Osteoblast (primary cell): ENCODE measurements at regions not wholly inside any gene's neighbourhood (a gene's known extent, or its start where the extent isn't known, plus 50 kb on each side); places are given as distances from the start of the nearest gene placed in this dataset.

Experiments
- DNase-seq: peaks from one replicate; pipeline ENCODE4 v3.0.0; 2011; ENCODE audit warnings: low spot score, mixed read lengths; ENCODE audit not compliant: insufficient read length; ENCODE audit errors: missing footprints
- H2AFZ ChIP-seq: 2 replicates; pipeline ENCODE4 v1.6.0; 2011; ENCODE audit warnings: mild to moderate bottlenecking, low read length
- H3K27ac ChIP-seq: 2 replicates; pipeline ENCODE4 v1.5.1; 2011; ENCODE audit warnings: mild to moderate bottlenecking, low read depth, low read length, moderate library complexity
- H3K27me3 ChIP-seq: 2 replicates; pipeline ENCODE4 v1.6.0; 2012; ENCODE audit warnings: mild to moderate bottlenecking, control low read depth, inconsistent platforms, low read length, moderate library complexity; ENCODE audit not compliant: insufficient read depth
- H3K36me3 ChIP-seq: 2 replicates; pipeline ENCODE4 v1.5.1; 2011; ENCODE audit warnings: mild to moderate bottlenecking, low read length, control low read depth, moderate library complexity; ENCODE audit not compliant: insufficient read depth
- H3K4me1 ChIP-seq: 2 replicates; pipeline ENCODE4 v1.5.1; 2011; ENCODE audit warnings: mild to moderate bottlenecking, low read length, control low read depth, moderate library complexity; ENCODE audit not compliant: insufficient read depth
- H3K4me2 ChIP-seq: 2 replicates; pipeline ENCODE4 v1.6.0; 2011; ENCODE audit warnings: mild to moderate bottlenecking, low read length; ENCODE audit not compliant: insufficient read depth
- H3K4me3 ChIP-seq: fragments of 200-600 bp; sonication (generic); 3 replicates; pipeline ENCODE4 v1.5.1; 2012; ENCODE audit warnings: mild to moderate bottlenecking, low read length, inconsistent platforms; ENCODE audit not compliant: insufficient read depth
- H3K79me2 ChIP-seq: 2 replicates; pipeline ENCODE4 v1.6.0; 2012; ENCODE audit warnings: mild to moderate bottlenecking, low read length, control low read depth, inconsistent platforms; ENCODE audit not compliant: insufficient read depth
- H3K9me3 ChIP-seq: 2 replicates; pipeline ENCODE4 v1.5.1; 2011; ENCODE audit warnings: low read depth, low read length, control low read depth
- H4K20me1 ChIP-seq: 2 replicates; pipeline ENCODE4 v1.6.0; 2012; ENCODE audit warnings: mild to moderate bottlenecking, low read length, control low read depth; ENCODE audit not compliant: insufficient read depth
- CTCF ChIP-seq: IDR thresholded peaks from 2 replicates; pipeline ENCODE4 v1.5.1; 2011; ENCODE audit warnings: mild to moderate bottlenecking, low read depth, low read length, moderate library complexity; ENCODE audit errors: extremely low read depth

DNA sequence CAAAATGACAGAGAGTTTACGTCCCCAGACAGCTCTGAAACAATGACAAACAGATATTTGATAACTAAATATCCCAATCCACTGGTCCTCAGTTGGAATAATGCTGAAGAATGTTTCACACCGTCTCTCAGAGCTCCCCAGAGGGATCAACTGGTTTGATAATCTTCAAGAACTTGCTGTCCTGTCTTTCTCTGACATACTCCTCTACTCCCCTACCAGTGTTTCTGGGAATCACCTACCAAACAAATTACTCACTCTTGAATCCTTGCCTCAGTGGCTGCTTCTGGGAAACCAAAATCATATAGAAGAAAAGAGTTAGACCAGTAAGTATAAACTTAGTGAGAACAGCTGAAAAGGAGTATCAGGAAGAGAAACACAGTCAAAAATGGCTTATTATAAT lies 469.7 kb upstream of the JAG1 start:
- no peaks in the 10 kb centered on the region for H3K27me3 ChIP-seq
- no peak for TF ChIP-seq CTCF
- peak overlapping the region; percentile 85 for H3K27ac ChIP-seq
- no peaks in the 10 kb centered on the region for H3K36me3 ChIP-seq
- no peaks in the 10 kb centered on the region for H3K79me2 ChIP-seq
- H3K4me2 ChIP-seq, result peak overlapping the region; percentile 25
- peaks cover 27% of the 10 kb centered on the region for H3K4me1 ChIP-seq
- no peak overlapping the region for H2AFZ ChIP-seq
- DNase-seq, result no peak
- no peak overlapping the region for H3K4me3 ChIP-seq
- no peaks in the 10 kb centered on the region for H4K20me1 ChIP-seq
- H3K9me3 ChIP-seq, result no peaks in the 10 kb centered on the region

DNA sequence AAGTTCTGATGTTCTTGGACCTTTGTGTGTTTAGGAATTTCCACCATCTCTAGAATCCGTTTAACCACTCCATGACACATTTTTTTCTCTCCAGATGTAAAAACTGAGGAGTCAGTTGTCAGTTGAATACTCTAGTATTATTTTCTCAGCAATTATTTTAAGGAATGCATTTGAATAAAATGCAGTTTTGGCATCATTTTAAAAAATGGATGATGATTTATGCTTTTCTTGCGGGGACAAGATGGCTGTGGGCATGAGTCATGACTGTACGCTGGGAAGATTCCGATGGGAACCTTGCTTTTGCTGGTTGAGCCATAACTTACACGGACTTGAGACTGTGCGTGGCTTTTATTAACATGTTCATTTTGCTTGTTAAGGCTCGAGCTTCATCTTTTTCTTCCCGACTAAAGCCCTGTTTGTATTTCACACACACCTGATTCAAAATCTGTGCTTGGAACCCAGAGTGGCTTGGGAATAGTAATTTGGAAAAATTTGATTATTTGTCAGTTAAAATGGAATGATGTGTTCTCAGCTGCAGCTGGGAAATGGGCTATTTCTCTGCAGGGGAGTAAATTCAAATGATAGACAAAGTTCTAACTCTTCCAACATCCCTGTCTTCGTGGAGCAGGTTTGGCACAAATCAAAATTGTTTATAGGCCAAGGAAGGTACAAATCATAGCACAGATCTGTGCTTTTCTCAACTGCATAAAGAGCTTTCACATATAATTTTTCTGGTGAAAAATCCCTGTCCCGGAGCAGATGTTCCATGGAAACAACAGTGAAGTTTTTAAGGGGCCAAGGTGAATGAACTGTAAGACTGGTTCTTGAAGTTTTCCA lies 470.5 kb upstream of the JAG1 start:
- H3K4me2 ChIP-seq, result peak overlapping the region; percentile 63
- H2AFZ ChIP-seq, result no peak overlapping the region
- H3K27me3 ChIP-seq, result no peaks in the 10 kb centered on the region

GRCh38 chr20:11145616-11146015 lies 471.8 kb upstream of the JAG1 start:
- TF ChIP-seq CTCF, result no peak
- H3K79me2 ChIP-seq, result no peaks in the 10 kb centered on the region
- no peaks in the 10 kb centered on the region for H3K27me3 ChIP-seq
- H3K4me2 ChIP-seq, result no peak overlapping the region
- no peaks in the 10 kb centered on the region for H3K36me3 ChIP-seq
- DNase-seq, result no peak
- peak overlapping the region; percentile 85 for H3K27ac ChIP-seq
- no peaks in the 10 kb centered on the region for H4K20me1 ChIP-seq
- H3K4me1 ChIP-seq, result peaks cover 22% of the 10 kb centered on the region
- H3K9me3 ChIP-seq, result no peaks in the 10 kb centered on the region
- no peak overlapping the region for H2AFZ ChIP-seq
- H3K4me3 ChIP-seq, result no peak overlapping the region

More for the DNA sequence above, 470.5 kb upstream of the JAG1 start:
- peak; percentile 26 for DNase-seq
- no peaks in the 10 kb centered on the region for H3K9me3 ChIP-seq
- H4K20me1 ChIP-seq, result no peaks in the 10 kb centered on the region
- peak overlapping the region; percentile 85 for H3K27ac ChIP-seq
- H3K4me1 ChIP-seq, result peaks cover 27% of the 10 kb centered on the region
- no peak overlapping the region for H3K4me3 ChIP-seq
- TF ChIP-seq CTCF, result no peak
- no peaks in the 10 kb centered on the region for H3K79me2 ChIP-seq
- H3K36me3 ChIP-seq, result no peaks in the 10 kb centered on the region

- peak overlapping the region; percentile 80 for H3K27ac ChIP-seq
- no peaks in the 10 kb centered on the region for H3K9me3 ChIP-seq
- no peaks in the 10 kb centered on the region for H3K27me3 ChIP-seq
- H3K4me3 ChIP-seq, result no peak overlapping the region
- DNase-seq, result peak; percentile 48
- H3K36me3 ChIP-seq, result no peaks in the 10 kb centered on the region
- H4K20me1 ChIP-seq, result no peaks in the 10 kb centered on the region
- H3K4me2 ChIP-seq, result peak overlapping the region; percentile 27
- no peak overlapping the region for H2AFZ ChIP-seq
- H3K79me2 ChIP-seq, result no peaks in the 10 kb centered on the region
- H3K4me1 ChIP-seq, result peaks cover 14% of the 10 kb centered on the region
- TF ChIP-seq CTCF, result no peak
Observed at GRCh38 chr20:11153819-11154218, 480.0 kb upstream of the JAG1 start.
